Fibroblast of the aortic adventitia (primary cell): ENCODE measurements at regions not wholly inside any gene's neighbourhood (a gene's known extent, or its start where the extent isn't known, plus 50 kb on each side); places are given as distances from the start of the nearest gene placed in this dataset. TPM values are rescaled to one million over a fixed set of nuclear protein-coding genes. Genes with fewer than 3 reads are reported as not detected.

Experiments used
- DNase-seq: peaks from one replicate; pipeline ENCODE4 v3.0.0-alpha.2; 2010; ENCODE audit warnings: low read depth
- H3K4me3 ChIP-seq: 2 replicates; pipeline ENCODE4 v1.5.1; 2011; ENCODE audit warnings: low read depth, mild to moderate bottlenecking, control low read depth, low read length, moderate library complexity
- CTCF ChIP-seq: IDR thresholded peaks from 2 replicates; pipeline ENCODE4 v1.5.1; 2011; ENCODE audit warnings: mild to moderate bottlenecking, low read length, control low read depth, inconsistent platforms; ENCODE audit not compliant: insufficient read depth
- small RNA-seq: library from RNA; depleted of rRNA; stranded (forward); fragments of <200 nt; gene quantifications from one replicate; pipeline ENCODE3, GENCODE V24; 2012

GRCh38 chr3:8444883-8445282 is 56.7 kb upstream of the LMCD1 start:
- H3K4me3 ChIP-seq: no peak overlapping the region
- no peak for DNase-seq
- no peak for TF ChIP-seq CTCF

GRCh38 chr3:8445861-8446260 is 55.8 kb upstream of the LMCD1 start:
- peak; percentile 98 for DNase-seq
- no peak overlapping the region for H3K4me3 ChIP-seq
- no peak for TF ChIP-seq CTCF

GRCh38 chr3:8446845-8447244 is 54.8 kb upstream of the LMCD1 start:
- no peak for TF ChIP-seq CTCF
- no peak for DNase-seq
- H3K4me3 ChIP-seq: no peak overlapping the region

GRCh38 chr3:8450618-8451017 is 51.0 kb upstream of the LMCD1 start:
- no peak overlapping the region for H3K4me3 ChIP-seq
- DNase-seq: peak; percentile 35
- TF ChIP-seq CTCF: no peak

GRCh38 chr3:8451696-8452095 is 49.9 kb upstream of the LMCD1 start:
- peak; percentile 82 for DNase-seq
- H3K4me3 ChIP-seq: no peak overlapping the region
- TF ChIP-seq CTCF: no peak

Small RNAs in the stretch of these regions (small RNA-seq; reads per million reads assigned to genes)
- gene RNU4ATAC17P: not detected
